HG03108 (cell line): ENCODE measurements at regions not wholly inside any gene's neighbourhood (a gene's known extent, or its start where the extent isn't known, plus 50 kb on each side); places are given as distances from the start of the nearest gene placed in this dataset.
"Not testable (repeated sequence)": the region's sequence is repeated elsewhere in the genome, so short reads cannot be mapped to it uniquely, and the experiment has no call there.

ENCODE experiments used
- ATAC-seq: cut with Tn5 transposase; IDR thresholded peaks from one replicate; pipeline ENCODE4 v1.9.1; 2021; ENCODE audit warnings: moderate library complexity; ENCODE audit not compliant: unreplicated experiment

DNA sequence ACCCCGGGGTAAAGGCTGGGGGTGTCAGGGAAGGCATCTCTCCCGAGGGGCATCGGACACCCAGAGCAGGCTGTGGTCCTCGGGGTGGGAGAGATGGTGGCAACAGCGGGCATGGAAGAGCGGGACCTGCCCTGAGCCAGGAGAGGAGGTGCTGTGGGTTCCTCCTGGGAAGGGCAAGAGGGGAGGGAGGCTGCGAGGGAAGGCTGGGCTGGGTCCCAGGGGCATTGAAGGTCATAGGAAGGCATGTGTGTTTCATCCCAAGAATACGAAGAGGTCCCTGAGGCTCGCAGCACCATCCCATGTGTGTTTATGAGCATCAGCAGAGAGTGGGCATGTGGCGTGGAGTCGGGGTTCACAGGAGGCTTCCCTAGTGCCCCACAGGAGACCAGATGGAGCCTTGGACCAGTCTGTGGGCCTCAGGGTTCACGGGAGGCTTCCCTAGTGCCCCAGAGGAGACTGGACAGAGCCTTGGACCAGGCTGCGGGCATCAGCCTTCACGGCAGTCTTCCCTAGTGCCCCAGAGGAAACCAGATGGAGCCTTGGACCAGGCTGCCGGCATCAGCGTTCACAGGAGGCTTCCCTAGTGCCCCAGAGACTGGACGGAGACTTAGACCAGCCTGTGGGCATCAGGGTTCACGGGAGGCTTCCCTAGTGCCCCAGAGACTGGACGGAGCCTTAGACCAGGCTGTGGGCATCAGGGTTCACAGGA lies 420.6 kb downstream of the BRD1 start:
- no peak for ATAC-seq

DNA sequence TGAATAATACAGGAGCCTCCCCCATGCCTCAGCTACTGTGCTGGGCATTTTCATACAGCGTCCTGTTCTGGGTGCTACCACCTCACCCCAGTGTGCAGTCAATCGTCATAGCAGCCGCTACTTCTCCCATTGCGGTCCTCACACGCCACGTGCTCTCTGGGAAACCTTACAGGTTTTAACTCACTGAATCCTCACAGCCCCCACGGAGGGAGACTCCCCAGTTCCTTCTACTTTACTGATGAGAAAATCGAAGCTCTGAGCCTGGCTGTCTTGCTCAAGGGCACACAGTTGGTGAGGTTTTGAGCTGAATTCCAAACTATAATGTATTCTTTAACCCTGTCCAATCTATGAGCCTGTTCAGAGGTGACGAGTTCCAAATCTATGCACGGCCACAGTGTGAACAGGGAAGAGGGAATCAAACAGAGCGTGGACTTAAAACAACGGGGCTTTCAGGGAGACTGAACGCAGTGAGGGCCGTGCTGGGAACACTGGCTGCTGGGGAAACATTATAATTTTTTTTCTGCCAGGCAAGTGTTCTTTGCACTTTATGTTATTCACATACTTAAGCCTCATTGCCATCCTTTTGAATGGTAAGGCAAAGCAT lies 421.5 kb downstream of the BRD1 start:
- no peak for ATAC-seq

DNA sequence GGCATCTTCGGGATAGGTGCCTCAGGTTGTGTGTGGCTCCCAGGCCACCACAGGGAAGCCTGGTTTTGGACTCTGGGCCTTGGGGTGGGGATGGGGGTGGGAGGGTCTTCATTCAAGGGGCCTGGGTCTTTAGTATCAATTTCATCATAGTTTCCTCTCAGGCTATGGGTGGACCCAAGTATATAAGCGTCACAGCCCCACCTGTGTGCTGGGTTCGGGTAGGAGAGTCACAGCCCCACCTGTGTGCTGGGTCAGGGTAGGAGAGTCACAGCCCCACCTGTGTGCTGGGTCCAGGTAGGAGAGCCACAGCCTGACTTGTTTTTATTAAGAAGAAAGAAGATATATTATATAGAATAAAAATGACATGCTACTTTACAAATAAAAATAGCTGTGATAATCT lies 422.1 kb downstream of the BRD1 start:
- no peak for ATAC-seq

DNA sequence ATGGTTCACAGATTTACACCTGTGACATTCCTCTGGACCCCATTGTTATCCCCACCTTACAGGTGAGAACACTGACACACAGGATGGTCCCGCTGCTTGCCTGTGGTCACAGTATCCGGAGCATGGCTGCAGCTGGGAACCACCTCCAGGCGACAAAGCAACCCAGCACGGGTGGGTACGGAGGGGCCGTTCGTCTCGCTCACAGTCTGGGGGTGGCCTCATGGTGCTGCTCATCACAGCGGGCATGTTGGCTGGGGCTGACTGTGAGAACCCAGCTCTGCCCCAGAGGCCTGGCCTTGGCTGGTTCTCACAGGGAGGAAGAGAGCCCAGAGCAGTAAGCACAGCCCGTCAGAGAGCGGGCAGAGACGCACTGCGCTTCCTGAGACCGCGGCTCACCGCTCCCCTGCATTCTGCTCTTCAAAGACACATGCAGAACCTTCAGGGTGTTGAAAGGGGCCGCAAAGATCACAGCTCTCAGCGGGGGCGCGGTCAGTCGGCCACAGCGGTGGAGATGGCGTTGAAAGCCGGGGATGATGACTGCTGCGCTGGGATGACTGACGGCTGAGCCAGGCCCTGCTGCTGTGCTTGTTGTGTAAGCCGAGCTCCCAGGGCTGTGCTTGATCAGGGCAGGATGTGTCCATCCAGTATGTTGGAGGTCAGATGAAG lies 423.0 kb downstream of the BRD1 start:
- ATAC-seq, result no peak

DNA sequence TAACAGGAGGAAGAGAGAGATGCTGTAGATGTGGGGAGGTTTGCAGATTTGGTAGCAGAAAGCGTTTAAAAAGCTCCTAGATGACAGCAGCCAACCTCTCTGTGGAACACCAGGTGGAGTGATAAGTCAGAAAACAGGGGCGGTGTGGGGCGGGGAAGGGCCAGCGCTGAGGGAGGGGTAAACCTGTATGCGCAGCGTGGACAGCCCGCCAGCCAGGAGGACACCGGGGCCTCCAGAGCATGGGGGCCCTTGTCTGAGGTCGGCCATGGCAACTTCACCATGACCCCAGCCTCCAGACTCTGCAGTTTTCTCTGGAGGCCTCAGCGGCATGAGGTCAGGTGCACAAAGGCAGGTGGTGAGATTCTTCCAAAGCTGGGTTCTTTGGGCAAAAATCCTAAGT lies 423.7 kb downstream of the BRD1 start:
- ATAC-seq, result no peak

DNA sequence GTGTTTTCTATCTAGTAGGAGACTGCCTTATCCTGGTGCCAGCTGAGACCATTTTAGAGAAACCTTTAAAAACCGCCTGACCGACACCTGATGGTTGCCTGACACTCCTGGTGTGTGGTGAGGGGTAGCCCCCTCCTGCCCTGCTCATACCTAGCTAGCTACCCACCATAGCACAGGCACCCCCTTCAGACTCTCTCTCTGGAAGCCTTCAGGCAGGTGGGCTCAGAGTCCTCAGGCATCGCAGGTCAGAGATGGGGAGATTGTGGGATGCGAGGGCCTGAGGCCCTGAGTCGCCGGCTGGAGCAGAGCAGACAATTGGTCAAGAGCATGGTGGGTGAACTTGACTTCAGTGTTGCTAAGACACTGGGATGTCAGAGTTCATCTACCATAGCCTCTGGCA lies 424.6 kb downstream of the BRD1 start:
- ATAC-seq, result no peak

DNA sequence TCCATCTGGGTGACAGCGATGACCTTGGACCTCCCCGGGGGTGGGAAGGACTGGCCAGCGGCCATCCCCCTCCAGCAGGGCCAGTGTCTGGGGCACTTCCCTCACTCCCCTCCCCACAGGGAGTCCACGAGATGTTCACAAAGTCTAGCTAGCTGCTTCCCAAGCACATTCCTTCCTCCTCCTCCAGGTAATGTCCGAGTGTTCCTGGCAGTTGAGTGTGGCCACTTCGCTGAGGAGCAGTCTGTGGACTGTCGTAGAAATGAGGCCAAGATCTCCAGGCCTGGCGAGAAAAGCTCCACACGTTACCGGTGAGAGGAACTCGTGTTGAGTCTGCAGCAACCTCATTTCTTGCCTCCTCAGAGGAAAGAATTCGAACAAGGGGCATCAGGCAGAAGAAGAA lies 425.5 kb downstream of the BRD1 start:
- no peak for ATAC-seq

DNA sequence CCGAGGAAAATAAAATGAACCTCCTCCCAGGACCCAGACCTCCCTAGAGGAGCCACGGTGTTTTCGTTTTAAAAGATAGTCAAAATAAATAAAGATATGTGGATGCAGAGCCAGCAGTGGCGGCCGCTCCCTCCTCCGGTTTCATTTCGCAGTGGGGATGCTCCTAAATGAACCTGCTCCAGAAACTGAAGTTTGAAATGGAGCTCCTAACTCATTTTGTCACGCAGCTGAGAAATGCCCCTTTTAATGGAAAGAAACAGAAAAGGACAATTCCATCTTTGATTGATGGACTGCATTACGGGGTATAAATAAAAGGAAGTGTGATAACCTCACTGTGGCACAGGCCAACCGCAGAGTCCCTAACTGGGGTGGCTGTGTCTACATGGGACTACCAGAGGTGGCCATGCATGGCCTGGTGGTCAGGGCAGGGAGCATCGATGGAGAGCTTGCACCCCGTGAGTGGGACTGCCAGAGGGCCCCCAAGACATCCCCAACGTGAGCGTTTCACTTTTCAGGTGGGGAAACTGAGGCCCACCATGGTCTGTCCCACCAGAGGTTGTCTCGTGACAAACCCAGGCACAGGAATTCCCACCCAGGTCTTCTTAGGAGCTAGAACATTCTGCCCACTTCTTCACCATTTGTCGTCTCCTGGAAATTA lies 426.6 kb downstream of the BRD1 start:
- ATAC-seq, result no peak

DNA sequence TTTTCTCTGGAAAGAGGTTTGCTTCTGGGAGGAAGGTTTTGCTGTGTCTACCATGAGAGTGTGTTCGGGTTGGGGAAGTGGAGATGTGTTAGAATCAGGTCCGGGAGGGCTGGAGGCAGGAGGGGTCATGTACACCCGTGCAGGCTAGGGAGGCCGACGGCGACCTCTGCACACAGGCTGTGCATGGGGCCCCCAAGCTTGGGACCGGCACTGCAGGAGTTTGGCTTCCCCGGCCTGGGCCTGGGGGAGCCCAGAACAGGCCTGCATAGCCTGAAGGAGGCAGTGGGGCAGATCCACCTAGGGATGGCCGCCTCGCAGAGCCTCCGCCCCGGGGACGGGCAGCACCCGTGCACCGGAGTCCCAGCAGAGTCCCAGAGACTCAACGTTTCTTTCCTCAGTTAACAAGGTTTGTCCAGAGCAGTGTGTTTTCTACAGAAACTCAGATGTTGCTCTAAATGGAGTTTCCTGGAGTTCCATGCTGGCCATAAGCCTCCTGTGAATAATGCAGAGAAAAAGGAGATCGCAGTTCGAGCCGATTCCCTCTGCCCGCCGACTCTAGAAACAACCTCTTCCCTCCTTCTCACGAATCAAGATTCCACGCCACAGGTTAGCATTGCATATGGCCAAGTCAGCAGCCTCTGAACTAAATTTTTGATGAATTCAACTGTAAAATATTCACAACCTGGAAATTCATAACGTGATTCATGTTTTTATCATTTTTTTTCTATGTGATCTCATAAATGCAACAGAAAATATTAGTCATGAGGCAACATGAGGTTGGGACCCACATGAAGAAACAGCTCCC lies 427.3 kb downstream of the BRD1 start:
- ATAC-seq, result no peak

DNA sequence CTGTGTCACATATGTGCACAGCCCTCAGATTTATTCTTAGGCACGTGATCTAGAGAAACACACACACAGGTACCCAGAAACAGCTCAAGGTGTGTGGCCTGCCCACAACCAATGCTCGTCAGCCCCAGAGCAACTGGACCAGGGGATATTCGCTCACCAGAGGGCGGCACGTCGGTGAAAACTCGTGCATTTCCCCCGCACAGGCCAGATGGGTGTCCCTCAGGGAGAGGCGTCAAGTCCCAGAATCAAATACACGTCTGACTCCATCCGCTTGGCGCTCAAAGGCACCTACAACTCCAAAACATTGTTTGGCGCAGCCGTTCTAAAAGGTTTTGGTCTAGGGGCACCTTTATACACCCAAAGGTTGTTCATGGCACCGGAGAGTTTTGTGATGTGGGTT lies 429.0 kb downstream of the BRD1 start:
- no peak for ATAC-seq

DNA sequence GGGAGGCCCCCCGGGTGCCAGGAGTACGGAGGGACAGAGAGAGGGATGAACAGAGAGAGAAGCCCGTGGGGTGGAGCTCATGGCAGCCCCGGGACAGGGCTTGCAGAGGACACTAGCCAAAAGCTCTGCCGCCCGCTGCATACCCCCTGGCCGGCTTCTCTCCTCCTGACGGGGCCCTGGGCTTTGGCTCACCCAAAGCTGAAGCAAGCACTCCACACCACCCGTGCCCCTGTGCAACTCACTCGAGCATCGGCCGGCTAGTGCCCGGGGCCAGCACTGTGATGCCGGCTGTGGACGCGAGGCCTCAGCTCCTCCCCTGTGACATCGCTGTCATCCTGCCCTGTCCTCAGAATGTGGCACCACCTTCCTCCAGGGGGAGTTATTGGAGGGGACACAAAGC lies 429.6 kb downstream of the BRD1 start:
- ATAC-seq, result no peak

DNA sequence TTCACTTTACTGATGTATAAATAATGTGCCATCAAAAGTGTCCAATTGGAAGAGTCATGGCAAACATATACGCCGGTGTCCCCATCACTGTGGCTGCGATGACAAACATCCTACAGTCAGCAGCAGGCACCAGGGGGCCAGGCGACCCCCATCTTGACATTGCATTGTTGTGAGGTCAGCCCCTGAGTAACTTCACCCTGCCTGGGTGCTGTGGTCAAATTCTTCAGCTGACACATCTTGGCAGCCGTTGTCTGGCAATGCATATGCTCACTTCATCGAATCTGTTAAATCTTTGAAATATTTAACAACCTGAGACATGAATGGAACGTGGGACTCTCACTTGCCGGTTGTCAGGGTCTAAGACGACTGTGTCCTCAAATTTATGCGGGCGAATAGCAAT lies 430.9 kb downstream of the BRD1 start:
- no peak for ATAC-seq

DNA sequence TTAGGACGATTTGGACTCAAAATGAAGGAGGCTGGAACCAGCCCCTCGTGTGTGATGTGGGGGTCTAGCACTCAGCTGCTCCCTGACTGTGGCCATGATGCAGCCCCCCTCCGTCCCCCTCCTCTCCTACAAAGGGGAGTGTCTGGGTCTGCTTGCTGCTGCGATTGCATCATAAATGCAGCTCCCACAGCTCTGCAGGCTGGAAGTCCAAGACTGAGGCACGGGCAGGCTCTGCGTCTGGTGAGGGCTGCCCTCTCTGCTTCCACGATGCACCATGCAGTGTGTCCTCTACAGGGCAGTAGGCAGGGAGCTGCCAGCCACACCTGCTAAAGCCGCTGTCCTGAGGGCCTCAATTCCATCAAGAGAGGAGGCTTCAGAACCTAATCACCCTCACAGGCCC lies 432.1 kb downstream of the BRD1 start:
- no peak for ATAC-seq

DNA sequence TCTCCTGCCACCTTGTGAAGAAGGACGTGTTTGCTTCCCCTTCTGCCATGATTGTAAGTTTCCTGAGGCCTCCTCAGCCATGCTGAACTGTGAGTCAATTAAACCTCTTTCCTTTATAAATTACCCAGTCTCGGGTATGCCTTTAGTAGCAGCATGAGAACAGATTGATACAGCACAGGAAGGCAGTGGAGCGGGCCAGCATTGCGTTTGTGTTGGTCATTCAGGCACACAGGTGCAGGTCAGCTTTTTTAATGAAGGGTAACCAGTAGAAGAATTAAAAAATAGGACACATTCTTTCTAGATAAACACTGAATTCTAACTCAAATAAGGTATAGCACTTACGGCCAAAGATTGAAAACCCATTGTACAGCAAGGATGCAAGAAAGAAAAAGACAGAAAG lies 432.6 kb downstream of the BRD1 start:
- ATAC-seq, result not testable (repeated sequence)

DNA sequence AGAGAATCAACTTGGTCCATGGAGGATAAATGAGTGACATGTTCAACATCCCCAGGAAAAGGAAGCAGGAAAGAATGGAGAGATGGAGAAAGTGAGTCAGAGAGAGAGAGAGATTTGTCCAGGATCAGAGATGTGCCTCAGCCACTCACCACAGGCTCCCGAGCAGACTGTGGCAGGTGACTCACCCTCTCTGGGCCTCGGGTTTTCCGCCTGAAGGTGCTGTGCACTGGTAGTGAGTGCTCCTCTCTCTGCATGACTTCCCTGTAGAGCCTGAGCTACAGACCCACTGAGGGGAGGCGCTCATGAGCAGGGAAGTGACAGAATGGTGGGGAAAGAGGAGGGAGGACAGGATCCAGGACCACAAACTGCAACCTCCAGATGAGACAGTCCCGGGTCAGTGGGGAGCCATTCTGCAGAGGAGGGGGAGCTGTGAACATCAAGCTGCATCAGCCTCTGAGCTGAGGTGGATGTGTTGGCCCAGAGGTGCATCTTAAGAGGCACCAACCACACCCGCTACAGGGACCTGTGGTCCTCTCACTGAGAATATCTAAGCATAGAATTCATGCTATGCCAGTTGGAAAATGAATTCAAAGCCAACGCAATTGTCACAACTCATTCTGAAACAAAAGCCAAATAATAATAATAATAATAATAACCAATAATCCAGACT lies 433.4 kb downstream of the BRD1 start:
- ATAC-seq, result no peak

DNA sequence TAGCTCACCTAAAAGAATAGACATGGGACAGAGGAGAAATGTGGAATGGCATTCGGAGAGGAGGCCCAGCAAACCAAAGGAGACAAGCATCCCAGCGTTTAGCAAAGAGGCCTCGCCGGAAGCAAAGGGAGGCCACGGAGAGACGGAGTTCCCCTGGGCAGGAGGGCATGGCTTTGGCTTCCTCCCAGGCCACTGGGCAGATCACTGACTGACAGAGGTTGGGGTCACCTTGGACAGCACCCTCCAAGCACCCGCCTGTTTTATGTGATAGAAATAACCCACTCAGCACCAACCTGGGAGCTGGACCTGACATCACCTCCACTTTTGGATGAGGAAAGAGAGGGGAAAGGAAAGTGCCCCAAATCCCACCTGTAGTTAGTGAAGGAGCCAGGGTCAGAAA lies 434.1 kb downstream of the BRD1 start:
- no peak for ATAC-seq

DNA sequence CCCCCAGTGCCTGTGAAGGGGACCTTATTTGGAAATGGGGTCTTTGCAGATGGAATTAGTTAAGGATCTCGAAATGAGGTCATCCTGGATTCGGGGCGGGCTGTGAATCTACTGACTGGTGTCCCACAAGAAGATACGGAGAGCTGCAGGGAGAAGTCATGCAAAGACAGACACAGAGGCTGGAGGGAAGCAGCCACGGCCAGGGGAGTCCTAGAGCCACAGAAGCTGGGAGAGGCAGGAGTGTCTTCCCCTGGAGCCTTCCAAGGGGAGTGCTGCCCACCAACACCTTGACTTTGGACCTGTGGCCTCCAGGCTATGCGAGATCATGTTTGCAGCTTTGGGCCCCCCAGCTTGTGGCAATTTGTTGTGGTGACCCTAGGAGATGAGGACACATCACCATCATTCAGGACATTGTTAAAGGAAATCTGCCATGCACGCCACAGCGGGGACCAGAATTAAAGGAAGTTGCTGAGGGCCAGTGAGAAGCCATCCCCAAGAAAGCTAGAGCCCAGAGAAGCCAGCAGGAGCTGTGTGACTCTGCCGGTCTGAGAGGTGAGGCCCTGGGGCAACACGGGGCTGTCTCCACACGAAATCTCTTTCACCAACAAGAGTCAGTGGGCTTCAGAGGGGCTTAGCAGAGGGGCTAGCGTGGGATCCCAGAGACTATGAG lies 434.7 kb downstream of the BRD1 start:
- no peak for ATAC-seq

DNA sequence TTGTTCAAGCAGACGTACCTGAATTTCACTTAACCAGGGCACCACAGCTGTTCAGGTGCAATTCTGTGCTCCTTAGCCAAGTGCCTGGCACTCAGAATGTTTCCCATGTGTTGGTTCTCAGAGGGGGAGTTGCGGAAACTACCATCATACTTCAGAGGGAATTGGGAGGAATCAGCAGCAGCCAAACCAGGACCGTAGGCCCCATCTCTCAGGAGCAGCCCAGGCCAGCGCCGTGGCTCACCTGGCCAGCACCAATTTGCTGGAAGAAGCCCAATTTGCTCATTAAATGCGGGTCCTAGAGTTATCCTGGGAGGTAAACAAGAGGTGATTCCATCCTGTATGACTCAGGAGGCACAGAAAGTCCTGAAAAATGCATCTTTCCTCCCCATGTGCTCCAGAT lies 435.4 kb downstream of the BRD1 start:
- no peak for ATAC-seq

DNA sequence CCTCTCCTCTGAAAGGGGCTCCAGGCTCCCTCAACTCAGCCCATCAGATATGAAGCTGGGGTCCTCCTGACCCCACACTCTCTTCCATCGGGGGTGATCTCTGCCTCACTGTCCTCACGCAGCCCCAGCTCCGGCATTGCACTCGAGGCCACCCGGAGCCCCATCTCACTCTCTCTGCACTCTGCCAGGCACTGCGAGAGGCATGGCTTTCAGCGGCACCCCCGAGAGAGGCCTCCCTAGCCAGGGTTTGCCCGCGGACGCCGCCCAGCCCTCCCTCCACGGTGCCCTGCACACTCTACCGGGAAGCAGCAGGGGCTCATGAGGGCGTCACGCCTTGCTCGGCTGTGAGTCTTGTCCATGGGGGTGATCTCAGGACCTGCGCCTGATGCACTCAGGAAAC lies 436.2 kb downstream of the BRD1 start:
- ATAC-seq, result no peak

DNA sequence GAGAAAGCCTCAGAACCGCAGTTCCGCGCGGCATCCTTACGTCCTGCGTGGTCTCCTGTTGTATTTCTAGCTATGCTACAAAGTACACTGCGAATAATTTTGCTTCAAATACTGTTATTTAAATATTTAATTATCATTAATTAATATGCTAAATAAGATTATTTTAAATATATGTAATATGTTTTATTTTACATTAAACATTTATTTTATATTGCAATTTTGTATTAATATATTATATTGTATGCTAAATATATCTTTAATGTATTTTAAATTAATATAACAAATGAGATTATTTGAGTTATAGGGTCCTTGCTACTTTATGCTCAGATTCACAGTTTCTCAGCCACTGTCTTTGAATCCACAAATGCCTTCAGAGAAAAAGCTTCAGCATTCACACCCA lies 436.7 kb downstream of the BRD1 start:
- ATAC-seq, result no peak
